ENCODE measurements at regions not wholly inside any gene's neighbourhood (a gene's known extent, or its start where the extent isn't known, plus 50 kb on each side); places are given as distances from the start of the nearest gene placed in this dataset.

DNA sequence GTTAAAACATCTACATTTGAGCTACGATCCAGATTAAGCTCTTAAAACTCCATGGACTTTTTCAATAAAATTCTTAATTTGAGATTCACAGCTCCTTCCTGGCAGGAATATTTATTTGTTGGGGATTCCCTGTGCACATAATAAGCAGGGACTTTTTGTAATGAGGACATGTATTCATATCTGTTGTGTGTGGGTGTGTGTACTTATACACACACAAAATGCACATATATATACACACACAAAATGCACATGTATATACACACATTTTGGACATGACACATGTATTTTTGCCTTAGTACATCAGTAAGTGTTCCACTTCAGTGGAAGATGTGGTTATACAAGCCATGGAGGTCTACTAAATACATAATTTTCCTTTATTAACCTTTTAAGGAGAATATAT lies 1131.1 kb upstream of the CDH2 start:
- in situ Hi-C loops (cut with HindIII; ENCODE audit: low pct_unique_long_range_greater_than_20kb, low sequenced_read_pairs) (no loop called here), intact Hi-C loops (cut with micrococcal nuclease; ENCODE audit: unreplicated experiment) (no loop called here)
- Histone ChIP-seq H3K9me3 (ENCODE audit: control insufficient read depth, insufficient read depth, low read depth, low read length) (no peaks in the 10 kb centered on the region), H3K27ac (ENCODE audit: low read length) (no peak overlapping the region), H3K4me1 (ENCODE audit: control insufficient read depth, insufficient read depth, low read length) (no peaks in the 10 kb centered on the region), H3K36me3 (ENCODE audit: control insufficient read depth, insufficient read depth, low read length) (no peaks in the 10 kb centered on the region), H3K4me3 (ENCODE audit: low read depth in 2 of 2, low read length in 2 of 2) (no peak overlapping the region), H3K27me3 (ENCODE audit: control insufficient read depth, insufficient read depth, low read length) (no peaks in the 10 kb centered on the region)
- no peak for DNase-seq (ENCODE audit: low read depth, low spot score)
- ChIA-PET POLR2A (no interaction called here), CTCF (interaction anchor here (0.7 kb wide), 1 partner anchor 20 kb away, joined by 3 read pairs; no protein-coding TSS in a partner anchor)
- no peak for ATAC-seq
- no TSS peak for BruUV-seq (replicated peaks)
- TF ChIP-seq SIN3A (IDR thresholded peaks at IDR 0.05; ENCODE audit: borderline replicate concordance, insufficient read depth, low read depth, low read length): no peak
- no peak for TF ChIP-seq POLR2AphosphoS5 (IDR thresholded peaks at IDR 0.05; ENCODE audit: low read depth, low read length)
- no peak for TF ChIP-seq TCF7L2 (IDR thresholded peaks at IDR 0.05; ENCODE audit: low read depth, low read length)

DNA sequence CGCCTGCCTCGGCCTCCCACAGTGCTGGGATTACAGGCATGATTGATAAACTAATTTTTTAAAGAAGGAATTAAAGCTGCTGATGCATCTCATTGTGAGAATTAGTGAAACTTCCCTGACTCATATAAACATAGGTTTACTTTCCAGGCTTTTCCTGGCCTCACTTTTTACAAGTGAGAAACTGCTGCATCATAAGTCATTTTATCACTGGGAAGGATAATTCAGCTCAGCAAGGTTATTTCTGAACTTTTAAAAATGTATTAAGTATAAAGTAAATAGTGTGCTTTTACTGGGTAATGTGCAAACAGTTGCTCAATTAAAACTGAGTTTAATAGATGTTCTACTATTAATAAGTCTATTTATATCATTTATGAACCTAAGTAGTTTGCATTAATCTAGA lies 1130.3 kb upstream of the CDH2 start:
- Histone ChIP-seq H3K27ac (ENCODE audit: low read length) (no peak overlapping the region), H3K27me3 (ENCODE audit: control insufficient read depth, insufficient read depth, low read length) (no peaks in the 10 kb centered on the region), H3K4me3 (ENCODE audit: low read depth in 2 of 2, low read length in 2 of 2) (no peak overlapping the region), H3K9me3 (ENCODE audit: control insufficient read depth, insufficient read depth, low read depth, low read length) (no peaks in the 10 kb centered on the region), H3K36me3 (ENCODE audit: control insufficient read depth, insufficient read depth, low read length) (no peaks in the 10 kb centered on the region), H3K4me1 (ENCODE audit: control insufficient read depth, insufficient read depth, low read length) (no peaks in the 10 kb centered on the region)
- no peak for TF ChIP-seq SIN3A (IDR thresholded peaks at IDR 0.05; ENCODE audit: borderline replicate concordance, insufficient read depth, low read depth, low read length)
- TF ChIP-seq POLR2AphosphoS5 (IDR thresholded peaks at IDR 0.05; ENCODE audit: low read depth, low read length): no peak
- TF ChIP-seq, protein P1, sequence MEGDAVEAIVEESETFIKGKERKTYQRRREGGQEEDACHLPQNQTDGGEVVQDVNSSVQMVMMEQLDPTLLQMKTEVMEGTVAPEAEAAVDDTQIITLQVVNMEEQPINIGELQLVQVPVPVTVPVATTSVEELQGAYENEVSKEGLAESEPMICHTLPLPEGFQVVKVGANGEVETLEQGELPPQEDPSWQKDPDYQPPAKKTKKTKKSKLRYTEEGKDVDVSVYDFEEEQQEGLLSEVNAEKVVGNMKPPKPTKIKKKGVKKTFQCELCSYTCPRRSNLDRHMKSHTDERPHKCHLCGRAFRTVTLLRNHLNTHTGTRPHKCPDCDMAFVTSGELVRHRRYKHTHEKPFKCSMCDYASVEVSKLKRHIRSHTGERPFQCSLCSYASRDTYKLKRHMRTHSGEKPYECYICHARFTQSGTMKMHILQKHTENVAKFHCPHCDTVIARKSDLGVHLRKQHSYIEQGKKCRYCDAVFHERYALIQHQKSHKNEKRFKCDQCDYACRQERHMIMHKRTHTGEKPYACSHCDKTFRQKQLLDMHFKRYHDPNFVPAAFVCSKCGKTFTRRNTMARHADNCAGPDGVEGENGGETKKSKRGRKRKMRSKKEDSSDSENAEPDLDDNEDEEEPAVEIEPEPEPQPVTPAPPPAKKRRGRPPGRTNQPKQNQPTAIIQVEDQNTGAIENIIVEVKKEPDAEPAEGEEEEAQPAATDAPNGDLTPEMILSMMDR (IDR thresholded peaks at IDR 0.05): no peak
- TF ChIP-seq TCF7L2 (IDR thresholded peaks at IDR 0.05; ENCODE audit: low read depth, low read length): no peak
- TF ChIP-seq, protein P2, sequence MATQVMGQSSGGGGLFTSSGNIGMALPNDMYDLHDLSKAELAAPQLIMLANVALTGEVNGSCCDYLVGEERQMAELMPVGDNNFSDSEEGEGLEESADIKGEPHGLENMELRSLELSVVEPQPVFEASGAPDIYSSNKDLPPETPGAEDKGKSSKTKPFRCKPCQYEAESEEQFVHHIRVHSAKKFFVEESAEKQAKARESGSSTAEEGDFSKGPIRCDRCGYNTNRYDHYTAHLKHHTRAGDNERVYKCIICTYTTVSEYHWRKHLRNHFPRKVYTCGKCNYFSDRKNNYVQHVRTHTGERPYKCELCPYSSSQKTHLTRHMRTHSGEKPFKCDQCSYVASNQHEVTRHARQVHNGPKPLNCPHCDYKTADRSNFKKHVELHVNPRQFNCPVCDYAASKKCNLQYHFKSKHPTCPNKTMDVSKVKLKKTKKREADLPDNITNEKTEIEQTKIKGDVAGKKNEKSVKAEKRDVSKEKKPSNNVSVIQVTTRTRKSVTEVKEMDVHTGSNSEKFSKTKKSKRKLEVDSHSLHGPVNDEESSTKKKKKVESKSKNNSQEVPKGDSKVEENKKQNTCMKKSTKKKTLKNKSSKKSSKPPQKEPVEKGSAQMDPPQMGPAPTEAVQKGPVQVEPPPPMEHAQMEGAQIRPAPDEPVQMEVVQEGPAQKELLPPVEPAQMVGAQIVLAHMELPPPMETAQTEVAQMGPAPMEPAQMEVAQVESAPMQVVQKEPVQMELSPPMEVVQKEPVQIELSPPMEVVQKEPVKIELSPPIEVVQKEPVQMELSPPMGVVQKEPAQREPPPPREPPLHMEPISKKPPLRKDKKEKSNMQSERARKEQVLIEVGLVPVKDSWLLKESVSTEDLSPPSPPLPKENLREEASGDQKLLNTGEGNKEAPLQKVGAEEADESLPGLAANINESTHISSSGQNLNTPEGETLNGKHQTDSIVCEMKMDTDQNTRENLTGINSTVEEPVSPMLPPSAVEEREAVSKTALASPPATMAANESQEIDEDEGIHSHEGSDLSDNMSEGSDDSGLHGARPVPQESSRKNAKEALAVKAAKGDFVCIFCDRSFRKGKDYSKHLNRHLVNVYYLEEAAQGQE (IDR thresholded peaks at IDR 0.05; ENCODE audit: insufficient read depth in 1 of 2, low read depth in 2 of 2, low read length in 1 of 2): no peak
- no TSS peak for BruUV-seq (replicated peaks)
- in situ Hi-C loops (cut with HindIII; ENCODE audit: low pct_unique_long_range_greater_than_20kb, low sequenced_read_pairs): no loop called here
- CTCF ChIA-PET: interaction anchor here (0.7 kb wide), 1 partner anchor 21 kb away, joined by 3 read pairs; no protein-coding TSS in a partner anchor
- DNase-seq (ENCODE audit: low read depth, low spot score): no peak
- intact Hi-C loops (cut with micrococcal nuclease; ENCODE audit: unreplicated experiment): no loop called here
- ATAC-seq: no peak
- POLR2A ChIA-PET: no interaction called here

DNA sequence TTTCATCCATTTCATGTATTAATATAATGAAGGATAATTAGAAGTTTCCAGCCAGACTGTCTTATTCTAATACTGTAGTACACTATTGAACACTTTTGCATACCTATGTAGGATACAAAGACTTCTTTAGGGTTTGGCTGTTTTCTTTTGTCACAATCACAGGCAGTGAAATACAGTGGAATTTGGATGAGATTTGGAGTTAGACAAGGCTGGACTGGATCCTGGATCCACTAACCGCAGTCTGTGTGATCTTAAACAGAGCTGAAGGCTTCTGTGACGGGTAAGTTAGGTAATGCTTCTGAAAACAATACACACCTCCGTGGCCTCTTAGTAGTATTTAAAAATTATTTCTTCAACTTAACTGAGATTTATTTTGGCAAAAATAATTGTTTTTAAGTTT lies 1128.6 kb upstream of the CDH2 start:
- no peaks in the 10 kb centered on the region for H3K27me3 ChIP-seq (ENCODE audit: control insufficient read depth, insufficient read depth, low read length)
- no TSS peak for BruUV-seq (replicated peaks)
- H3K4me3 ChIP-seq (ENCODE audit: low read depth in 2 of 2, low read length in 2 of 2): no peak overlapping the region
- H3K27ac ChIP-seq (ENCODE audit: low read length): no peak overlapping the region
- DNase-seq (ENCODE audit: low read depth, low spot score) (no peak), ATAC-seq (no peak)
- POLR2A ChIA-PET: no interaction called here
- CTCF ChIA-PET: no interaction called here
- intact Hi-C loops (cut with micrococcal nuclease; ENCODE audit: unreplicated experiment): no loop called here
- no peaks in the 10 kb centered on the region for H3K9me3 ChIP-seq (ENCODE audit: control insufficient read depth, insufficient read depth, low read depth, low read length)
- TF ChIP-seq TCF7L2 (IDR thresholded peaks at IDR 0.05; ENCODE audit: low read depth, low read length) (no peak), SIN3A (IDR thresholded peaks at IDR 0.05; ENCODE audit: borderline replicate concordance, insufficient read depth, low read depth, low read length) (no peak), POLR2AphosphoS5 (IDR thresholded peaks at IDR 0.05; ENCODE audit: low read depth, low read length) (no peak)
- TF ChIP-seq, protein P1 (IDR thresholded peaks at IDR 0.05): no peak
- TF ChIP-seq, protein P2 (IDR thresholded peaks at IDR 0.05; ENCODE audit: insufficient read depth in 1 of 2, low read depth in 2 of 2, low read length in 1 of 2): no peak
- H3K4me1 ChIP-seq (ENCODE audit: control insufficient read depth, insufficient read depth, low read length): no peaks in the 10 kb centered on the region
- H3K36me3 ChIP-seq (ENCODE audit: control insufficient read depth, insufficient read depth, low read length): no peaks in the 10 kb centered on the region
- in situ Hi-C loops (cut with HindIII; ENCODE audit: low pct_unique_long_range_greater_than_20kb, low sequenced_read_pairs): no loop called here

Measured in Panc1 (cell line).